GM19328 (cell line): ENCODE measurements at regions not wholly inside any gene's neighbourhood (a gene's known extent, or its start where the extent isn't known, plus 50 kb on each side); places are given as distances from the start of the nearest gene placed in this dataset.
A peak's percentile ranks its signal among the peaks of the same experiment; 100 is the strongest.
"Not testable (repeated sequence)": the region's sequence is repeated elsewhere in the genome, so short reads cannot be mapped to it uniquely, and the experiment has no call there.

Experiments
- ATAC-seq: cut with Tn5 transposase; IDR thresholded peaks from one replicate; pipeline ENCODE4 v1.9.1; 2021; ENCODE audit warnings: mild to moderate bottlenecking, moderate library complexity; ENCODE audit not compliant: unreplicated experiment

DNA sequence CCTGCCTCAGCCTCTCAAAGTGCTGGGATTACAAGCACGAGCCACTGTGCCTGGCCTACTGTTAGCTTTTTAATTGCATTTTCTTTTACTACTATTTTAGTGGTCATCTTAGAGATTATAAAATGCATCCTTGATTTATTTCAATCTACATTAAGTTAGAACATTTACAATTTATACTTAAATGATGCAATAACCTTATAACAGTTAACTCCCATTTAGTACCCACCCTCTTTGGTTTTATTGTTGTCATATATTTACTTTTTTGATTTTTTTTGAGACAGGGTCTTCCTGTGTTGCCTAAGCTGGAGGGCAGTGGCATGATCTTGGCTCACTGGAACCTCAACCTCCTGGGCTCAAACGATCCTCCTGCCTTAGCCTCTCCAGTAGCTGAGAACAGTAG lies 77.3 kb downstream of the PPCDC start:
- no peak for ATAC-seq

DNA sequence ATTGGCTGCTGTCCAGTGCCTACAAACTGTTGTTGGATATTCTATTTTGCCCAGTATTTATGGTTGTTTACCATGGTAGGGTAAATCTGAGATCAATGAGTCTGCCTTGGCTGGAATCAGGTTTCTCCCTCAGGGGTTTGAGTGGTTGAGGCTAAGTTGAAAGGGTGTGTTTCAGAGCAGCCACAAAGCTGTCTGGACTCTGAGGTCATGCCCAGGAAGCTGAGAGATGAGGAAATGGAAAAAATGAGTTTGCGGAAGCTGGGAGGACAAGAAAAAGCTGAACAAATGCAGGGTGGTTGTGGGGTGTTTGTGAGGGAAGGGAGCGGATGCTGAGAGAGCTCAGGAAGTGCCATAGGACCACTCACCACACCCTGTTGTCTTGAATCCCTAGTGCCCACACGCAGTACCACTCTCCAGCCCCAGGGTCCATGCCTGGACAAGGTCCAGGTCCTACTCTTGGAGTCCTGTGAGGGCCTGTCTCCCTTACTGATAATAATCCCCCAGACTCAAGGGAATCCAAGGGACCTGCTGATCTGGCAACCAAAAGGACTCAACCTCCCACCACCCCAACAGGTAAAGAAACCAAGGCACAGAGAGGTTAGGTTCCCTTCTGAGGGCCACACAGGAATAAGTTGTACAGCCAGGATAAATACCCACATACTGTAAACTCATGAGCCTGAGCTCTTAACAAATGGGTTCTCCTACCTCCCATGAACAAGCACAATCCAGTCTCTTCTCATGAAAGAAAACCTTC lies 81.6 kb downstream of the PPCDC start:
- ATAC-seq = peak; percentile 60

DNA sequence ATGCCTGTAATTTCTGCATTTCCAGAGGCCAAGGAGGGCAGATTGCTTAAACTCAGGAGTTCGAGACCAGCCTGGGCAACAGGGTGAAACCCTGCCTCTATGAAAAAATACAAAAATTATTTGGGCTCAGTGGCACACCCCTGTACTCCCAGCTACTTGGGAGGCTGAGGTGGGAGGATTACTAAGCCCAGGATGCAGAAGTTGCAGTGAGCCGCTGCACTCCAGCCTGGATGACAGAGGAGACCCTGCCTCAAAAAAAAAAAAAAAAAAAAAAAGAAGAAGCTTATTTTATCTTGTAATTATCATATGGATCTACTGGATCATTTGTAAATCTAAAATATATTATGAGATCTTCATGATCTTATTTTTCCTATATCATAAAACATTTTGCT lies 84.1 kb downstream of the PPCDC start:
- no peak for ATAC-seq

DNA sequence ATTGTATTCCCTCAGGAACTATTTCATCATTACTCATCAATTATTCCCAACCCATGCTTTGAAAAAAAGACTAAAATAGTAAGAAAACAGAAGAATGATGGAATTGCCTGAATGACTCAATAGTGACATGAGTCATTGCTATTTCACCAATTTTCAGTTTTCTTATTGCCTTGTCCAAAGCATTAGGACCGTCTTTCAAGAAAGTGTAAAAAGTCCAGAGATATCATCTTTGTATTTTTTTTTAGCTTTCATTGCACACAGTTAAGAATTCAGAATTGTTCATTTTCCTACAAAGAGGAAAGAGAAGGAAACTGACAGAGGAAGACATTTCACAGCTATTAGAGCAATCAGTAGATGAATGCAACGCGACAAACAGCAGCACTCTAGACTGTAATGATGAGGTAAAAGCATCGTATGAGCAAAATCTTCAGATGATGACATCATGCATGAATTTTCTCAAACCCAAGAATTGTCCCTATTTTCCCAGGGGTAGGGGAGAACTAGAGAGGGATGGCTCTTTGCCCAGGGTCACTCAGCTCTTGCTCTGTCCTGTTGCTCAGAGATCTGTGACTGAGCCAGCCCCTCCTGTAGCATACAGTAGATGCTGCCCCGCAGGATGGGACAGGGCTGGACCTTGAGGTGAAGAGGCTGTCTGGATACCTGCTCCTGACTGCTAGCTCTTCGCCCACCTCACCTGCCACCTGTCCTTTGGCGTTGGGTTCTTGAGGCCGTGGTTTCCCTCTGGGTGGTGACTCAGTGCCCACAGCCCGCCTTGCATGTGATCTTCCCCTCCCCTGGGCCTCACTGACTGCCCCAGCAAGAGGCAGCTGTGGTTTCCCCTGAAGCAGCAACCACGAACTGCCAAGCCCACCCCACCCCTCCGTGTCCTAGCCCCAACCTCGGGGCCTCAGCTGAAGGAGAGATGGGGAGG lies 84.8 kb downstream of the PPCDC start:
- ATAC-seq = no peak

DNA sequence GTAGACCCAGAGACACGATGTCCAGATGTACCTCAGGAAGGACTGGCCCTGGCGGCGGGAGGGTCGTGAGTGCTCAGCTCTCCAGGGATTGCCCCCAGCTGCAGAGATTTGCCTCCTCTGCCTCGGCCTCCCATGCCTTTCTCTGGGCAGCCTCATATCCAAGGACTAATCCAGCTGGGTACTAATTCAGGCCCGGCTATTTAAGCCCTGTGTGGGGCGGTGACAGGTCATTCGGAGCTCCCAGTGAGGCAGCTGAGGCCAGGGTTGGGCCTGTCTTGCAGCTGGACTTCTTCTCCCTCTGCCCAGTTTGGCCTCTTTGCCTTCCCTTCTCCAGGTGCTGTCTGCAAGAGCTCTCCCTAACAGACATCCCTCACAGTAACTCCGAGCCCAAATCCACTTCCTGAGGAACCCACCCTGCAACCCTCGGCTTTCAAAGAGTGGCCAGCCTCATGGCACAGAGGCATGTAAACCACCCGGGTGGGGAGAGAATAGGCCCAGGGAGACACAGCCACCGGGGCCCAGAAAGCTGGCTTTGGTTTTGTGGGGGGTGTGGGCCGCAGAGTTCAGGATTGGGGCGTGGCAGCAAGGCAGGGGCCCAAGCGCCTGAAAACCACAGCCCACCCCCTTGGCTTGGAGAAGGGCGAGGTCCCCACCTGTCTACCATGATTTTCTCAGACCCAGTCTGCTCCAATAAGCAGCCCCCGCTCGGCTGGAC lies 85.8 kb downstream of the PPCDC start:
- no peak for ATAC-seq

DNA sequence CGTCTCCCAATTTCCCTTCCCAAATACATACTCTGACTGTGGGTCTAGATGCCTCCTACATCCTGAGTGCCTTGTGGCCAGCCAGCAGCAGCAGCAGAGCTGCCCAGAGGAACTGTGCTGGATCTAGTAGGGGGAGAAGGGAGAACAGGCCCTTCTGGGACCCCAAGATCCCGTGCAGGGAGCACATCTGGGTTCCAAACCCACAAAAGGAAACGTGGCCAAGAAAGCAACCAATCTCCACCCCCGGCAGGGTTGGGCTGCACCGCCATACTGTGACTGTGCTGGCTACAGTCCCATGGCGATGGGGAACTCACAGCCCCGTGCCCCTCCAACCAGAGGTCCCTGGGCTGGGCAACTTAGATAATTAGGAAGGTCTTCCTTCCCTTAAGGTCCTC lies 86.3 kb downstream of the PPCDC start:
- no peak for ATAC-seq

DNA sequence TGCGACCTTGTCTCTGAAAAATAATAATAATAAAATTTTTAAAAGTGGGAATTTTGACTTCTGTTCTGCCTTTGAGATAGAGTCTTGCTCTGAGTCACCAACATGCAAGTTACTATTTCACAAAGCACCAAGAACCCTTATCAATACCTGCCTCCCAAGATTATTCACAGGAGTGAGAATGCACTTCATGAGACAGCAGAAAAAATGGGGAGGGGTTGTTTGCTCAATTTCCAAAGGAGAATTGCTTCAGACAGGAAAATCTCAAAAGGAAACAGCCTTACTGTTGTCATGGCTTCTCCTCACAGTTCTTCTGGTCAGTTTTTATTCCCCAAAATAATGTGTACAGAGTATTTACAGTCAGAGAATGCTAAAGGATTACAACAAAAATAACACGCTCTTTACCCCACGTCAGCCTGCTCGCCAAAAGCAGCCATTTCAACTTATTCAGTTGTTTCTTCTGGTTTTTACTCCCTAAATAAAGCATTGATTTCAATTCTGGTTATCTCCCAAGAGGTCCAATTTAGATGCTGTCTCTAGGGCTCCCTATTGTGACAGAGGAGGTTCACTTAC lies 89.0 kb downstream of the PPCDC start:
- no peak for ATAC-seq

DNA sequence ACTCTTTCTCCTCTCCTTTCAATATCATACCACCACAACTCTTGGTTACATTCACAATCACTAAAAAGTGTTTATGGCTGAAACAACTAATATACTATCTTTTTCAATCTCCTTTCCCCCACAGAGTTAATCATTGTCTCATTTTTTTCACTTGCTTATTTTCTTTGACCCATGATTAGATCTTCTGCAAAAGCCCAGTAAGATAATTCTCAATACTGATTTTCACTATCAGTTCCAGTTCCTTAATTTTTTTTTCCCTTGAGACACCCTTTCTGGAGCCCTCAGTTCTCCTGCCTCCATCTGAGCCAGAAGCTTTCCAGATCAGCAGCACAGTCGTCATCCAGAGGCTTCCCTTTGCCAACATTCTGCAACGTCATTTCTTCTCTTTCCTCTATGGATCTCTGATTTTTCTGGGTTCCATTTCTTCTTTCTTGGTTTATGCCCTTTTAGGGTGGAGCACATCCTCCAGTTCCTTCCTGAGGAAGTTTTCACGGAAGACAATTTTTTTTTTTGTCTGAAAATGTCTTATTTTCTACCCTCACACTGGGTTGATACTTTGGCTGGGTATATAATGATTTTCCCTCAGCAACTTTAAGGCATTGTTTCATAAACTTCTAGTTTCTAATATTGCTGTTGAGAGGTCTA lies 88.7 kb upstream of the C15orf39 start:
- ATAC-seq = no peak

DNA sequence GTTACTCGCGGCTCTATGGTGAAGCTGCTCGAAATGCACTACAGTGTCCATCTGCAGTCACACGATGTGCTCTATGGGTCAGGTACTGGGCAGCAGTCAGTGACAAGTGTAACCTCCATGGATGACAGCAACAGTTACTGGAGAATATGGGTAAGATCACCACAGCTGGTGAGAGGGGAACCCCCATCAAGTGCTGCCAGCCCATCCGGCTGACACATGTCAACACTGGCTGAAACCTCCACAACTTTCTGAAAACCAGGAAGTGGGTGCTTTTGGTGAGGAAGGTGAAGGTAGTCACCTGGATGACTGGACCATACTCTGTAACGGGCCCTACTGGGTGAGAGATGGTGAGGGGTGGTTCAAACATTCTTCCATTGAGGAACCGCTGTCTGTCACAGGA lies 87.4 kb upstream of the C15orf39 start:
- no peak for ATAC-seq

DNA sequence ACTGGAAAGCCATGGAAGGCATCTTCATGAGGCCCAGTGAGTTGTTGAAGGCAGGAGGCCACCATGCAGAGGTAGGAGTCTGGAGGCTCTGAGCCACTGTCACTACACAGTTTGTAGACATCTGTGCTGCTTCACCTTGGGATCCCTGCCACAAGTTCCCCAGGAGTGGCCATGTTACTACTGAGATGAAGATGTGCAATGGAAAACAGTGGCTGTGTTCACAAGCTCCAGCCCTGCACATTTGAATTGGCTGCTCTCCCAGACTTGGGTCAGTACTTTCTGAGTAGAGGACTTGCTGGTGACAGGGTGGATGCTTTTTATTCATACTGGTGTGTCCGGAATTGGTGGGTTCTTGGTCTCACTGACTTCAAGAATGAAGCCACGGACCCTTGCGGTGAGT lies 86.9 kb upstream of the C15orf39 start:
- no peak for ATAC-seq

DNA sequence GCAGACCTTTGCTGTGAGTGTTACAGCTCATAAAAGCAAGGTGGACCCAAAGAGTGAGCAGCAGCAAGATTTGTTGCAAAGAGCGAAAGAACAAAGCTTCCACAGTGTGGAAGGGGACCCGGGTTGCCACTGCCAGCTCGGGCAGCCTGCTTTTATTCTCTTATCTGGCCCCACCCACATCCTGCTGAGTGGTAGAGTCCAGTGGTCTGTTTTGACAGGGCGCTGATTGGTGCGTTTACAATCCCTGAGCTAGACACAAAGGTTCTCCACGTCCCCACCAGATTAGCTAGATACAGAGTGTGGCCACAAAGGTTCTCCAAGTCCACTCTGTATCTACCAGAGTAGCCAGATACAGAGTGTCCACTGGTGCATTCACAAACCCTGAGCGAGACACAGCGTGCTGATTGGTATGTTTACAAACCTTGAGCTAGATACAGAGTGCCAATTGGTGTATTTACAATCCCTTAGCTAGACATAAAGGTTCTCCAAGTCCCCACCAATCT lies 86.2 kb upstream of the C15orf39 start:
- ATAC-seq = not testable (repeated sequence)

DNA sequence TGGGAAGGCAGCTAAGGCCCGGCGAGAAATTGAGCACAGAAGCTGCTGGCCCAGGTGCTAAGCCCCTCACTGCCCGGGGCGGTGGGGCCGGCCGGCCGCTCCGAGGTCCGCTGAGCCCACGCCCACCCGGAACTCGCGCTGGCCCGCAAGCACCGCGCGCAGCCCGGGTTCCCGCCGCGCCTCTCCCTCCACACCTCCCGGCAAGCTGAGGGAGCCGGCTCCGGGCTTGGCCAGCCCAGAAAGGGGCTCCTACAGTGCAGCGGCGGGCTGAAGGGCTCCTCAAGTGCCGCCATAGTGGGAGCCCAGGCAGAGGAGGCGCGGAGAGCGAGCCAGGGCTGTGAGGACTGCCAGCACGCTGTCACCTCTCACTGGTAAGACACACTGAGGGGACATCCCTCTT lies 85.5 kb upstream of the C15orf39 start:
- not testable (repeated sequence) for ATAC-seq

DNA sequence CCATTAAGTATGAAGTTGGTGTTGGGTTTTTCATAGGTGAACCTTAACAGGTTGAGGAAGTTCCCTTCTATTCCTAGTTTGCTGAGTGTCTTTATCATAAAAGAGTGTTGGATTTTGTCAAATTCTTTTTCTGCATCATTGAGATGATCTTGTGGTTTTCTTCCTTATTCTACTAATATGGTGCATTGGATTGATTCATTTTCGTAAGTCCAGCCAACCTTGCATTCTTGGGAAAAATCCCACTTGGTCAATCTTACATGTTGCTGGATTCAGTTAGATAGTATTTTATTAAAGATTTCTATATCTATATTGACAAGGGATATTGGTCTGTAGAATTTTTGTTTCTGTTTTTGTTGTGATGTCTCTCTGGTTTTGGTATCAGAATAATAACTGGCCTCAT lies 83.7 kb upstream of the C15orf39 start:
- no peak for ATAC-seq

DNA sequence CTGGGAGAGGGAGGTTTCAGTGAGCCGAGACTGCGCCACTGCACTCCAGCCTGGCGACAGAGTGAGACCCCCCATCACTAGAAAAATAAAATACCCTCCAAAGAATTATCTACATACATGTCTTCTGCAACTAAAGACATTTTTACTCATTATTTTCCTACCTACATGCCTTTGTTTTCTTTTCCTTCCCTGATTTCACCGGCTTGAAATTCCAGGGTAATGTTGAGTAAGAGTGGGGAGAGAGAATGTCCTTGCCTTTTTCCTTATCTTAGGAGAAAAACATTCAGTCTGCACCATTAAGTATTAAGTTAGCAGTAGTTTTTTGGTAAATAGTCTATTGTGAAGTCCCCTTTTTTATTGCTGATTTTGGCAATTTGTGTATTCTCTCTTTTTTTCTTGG lies 82.4 kb upstream of the C15orf39 start:
- not testable (repeated sequence) for ATAC-seq

DNA sequence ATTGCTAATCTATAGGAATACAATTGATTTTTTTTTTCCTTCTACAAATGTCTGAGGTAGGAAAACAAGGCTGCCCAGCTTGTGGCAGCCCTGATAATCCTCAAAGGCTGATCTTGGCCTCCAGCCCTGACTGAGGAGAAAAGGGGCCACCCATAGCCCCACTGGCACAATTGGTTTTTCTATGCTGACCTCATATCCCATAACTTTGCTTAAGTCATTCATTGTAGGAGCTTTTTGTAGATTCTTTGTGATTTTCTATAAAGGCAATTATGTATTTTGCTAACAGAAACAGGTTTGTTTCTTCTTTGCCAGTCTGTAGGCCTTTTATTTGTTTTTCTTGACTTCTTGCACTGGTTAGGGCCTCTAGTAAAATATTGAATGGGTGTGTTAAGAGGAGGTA lies 80.2 kb upstream of the C15orf39 start:
- ATAC-seq = no peak

DNA sequence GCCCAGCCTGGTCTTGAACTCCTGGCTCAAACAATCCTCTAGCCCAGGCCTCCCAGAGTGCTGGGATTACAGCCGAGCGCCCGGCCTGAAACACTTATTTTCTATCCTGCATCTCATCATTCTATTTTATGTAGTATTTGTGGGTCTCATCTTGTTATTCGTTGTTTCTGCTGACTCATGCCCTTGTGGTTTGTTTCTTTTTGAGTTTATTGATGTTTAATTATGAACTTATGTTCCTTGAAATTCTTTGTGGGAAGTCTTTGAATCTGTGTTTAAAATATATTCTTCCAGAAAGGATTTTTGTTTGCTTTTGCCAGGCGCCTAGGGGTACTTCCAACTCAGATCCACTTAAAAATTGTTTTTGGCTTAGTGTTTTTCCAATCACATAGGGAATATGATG lies 78.3 kb upstream of the C15orf39 start:
- no peak for ATAC-seq

DNA sequence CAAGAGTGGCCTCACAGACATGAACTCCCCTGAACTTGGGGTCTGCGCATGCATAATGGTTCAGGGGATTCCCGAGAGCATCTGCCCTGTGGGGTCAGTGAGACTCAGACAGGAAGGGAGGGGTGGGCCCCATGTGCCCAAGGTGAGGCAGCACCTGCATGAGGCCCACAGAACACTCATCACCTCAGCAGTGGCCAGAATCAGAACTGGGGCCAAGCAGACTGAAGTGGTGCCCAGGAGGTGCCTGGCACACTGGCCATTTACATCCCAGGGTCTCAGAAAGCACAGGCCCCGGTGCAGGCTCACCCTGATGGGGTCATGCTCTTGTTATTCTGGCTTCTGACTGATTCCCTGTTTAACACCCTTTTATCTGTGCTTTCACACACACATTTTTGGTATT lies 77.4 kb upstream of the C15orf39 start:
- not testable (repeated sequence) for ATAC-seq

DNA sequence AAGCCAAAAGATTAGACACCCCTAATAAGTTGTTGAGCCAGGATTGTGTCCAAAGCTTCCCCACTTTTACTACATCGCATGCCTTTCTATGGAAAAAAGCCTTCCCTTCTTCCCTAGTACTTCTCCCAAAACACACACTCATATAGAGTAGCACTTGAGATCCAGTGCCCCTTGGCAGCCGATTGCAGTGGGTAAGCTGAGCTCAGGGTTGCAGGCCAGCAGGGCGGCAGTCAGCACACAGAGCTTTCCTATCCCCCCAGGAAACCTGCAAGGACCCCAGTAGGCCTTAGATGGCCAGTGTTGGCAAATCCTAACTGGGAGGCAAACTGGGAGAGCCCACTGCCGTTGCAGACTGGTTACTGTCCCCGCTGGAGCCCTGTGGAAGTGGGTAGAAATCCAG lies 75.7 kb upstream of the C15orf39 start:
- no peak for ATAC-seq

DNA sequence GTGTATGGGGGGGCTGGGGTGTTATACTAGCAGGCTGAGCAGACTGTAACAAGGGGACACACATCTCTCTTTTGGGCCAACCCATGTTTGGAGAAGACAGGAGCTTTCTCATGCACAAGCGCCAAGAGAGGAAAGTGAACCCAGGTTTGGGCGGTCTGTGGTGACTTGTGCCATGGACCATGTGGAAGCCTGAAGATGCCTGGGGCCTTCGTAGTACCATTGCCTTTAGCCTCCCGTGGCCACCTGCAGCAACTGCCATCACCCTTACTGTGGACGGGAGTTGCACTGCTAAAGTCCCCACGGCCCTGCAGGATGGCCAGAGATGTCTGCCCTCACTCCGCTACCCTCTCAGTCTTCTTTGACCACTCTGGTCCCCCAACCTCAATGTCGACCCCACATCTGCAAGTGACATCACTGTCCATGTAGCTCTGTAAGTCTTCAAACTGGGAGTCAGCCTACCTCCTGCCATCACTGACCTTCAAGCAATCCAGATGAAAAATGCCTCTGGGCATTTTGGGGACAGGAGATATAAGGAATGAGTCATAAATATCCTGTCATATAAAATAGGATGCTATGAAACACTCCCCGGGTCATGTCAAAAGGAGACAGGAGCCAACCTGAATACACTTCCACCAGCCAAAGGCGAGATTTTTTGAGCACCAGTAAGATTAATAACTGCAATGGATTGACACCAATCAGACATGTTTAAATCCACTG lies 74.7 kb upstream of the C15orf39 start:
- ATAC-seq = no peak

DNA sequence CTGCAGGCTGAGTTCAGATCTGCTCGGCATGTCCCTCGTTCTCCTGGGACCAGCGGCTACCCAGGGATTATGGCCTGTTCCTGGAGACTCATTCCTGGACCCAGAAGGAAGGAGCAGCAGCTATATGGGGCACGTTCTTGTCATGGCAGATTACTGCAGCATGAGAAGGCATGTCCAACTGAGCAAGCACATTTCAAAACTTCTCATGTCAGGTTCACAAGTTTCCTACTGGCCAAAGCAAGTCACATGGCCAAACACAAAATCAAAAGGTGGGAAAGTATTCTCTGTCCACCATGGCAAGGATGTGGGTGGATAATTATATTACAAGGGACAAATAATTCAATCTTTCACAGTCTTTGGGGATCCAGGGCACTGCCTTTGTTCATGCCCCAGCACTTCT lies 71.9 kb upstream of the C15orf39 start:
- no peak for ATAC-seq
